H1 (cell line): ENCODE measurements at regions not wholly inside any gene's neighbourhood (a gene's known extent, or its start where the extent isn't known, plus 50 kb on each side); places are given as distances from the start of the nearest gene placed in this dataset.

Experiments used
- CTCF ChIA-PET: fragments of 300-600 bp; sonication (Branson Sonifier 250); formaldehyde crosslinking; loops from one replicate; lab custom pipeline; 2021; ENCODE audit not compliant: partially characterized antibody; lab: Charles Lee
- POLR2A ChIA-PET: fragments of 300-600 bp; sonication (Branson Sonifier 250); formaldehyde crosslinking; loops from one replicate; lab custom pipeline; 2021; ENCODE audit warnings: inconsistent platforms; ENCODE audit not compliant: partially characterized antibody; lab: Charles Lee
- DNase-seq, 2 experiments: peaks; one replicate each; pipeline versions ENCODE4 v3.0.0 to v3.0.0-alpha.2; 2010 to 2022; ENCODE audit warnings: low spot score in 2 of 2, low read depth in 1 of 2, mixed read lengths in 1 of 2
- FAIRE-seq: peaks from 2 replicates; lab custom pipeline; 2011; peaks lifted over from hg19 to GRCh38; lab: Jason Lieb, UNC
- H2AFZ ChIP-seq: 2 replicates; pipeline ENCODE4 v1.8.1; 2012; ENCODE audit warnings: low read length, inconsistent platforms
- H2AK5ac ChIP-seq: 2 replicates; pipeline ENCODE4 v1.6.1; 2013; ENCODE audit warnings: low read depth, low read length
- H2BK120ac ChIP-seq: replicated peaks from 2 replicates; pipeline ENCODE3; 2013; ENCODE audit warnings: low read depth, low read length, inconsistent platforms
- H2BK12ac ChIP-seq: 2 replicates; pipeline ENCODE4 v1.6.1; 2013; ENCODE audit warnings: low read depth, low read length
- H2BK15ac ChIP-seq: 2 replicates; pipeline ENCODE4 v1.6.1; 2013; ENCODE audit warnings: low read length
- H2BK20ac ChIP-seq: 2 replicates; pipeline ENCODE4 v1.6.1; 2013; ENCODE audit warnings: low read length
- H2BK5ac ChIP-seq: 2 replicates; pipeline ENCODE4 v1.6.1; 2013; ENCODE audit warnings: low read depth, low read length
- H3K14ac ChIP-seq: 2 replicates; pipeline ENCODE4 v1.6.1; 2013; ENCODE audit warnings: inconsistent platforms; ENCODE audit not compliant: insufficient read length
- H3K18ac ChIP-seq: 2 replicates; pipeline ENCODE4 v1.6.1; 2013; ENCODE audit warnings: low read length; ENCODE audit errors: extremely low read depth
- H3K23ac ChIP-seq: 2 replicates; pipeline ENCODE4 v1.6.1; 2013; ENCODE audit warnings: inconsistent platforms; ENCODE audit not compliant: insufficient read length
- H3K23me2 ChIP-seq: 2 replicates; pipeline ENCODE4 v1.6.1; 2013; ENCODE audit warnings: low read depth, low read length
- H3K27ac ChIP-seq: 2 replicates; pipeline ENCODE4 v1.6.1; 2011; ENCODE audit warnings: low read depth, low read length, inconsistent platforms
- H3K27me3 ChIP-seq, 4 experiments: replicated peaks in 1 of 4; 1 replicate in 1 of 4; 2 replicates in 3 of 4; pipeline versions ENCODE4 v1.6.1 to v1.8.1; 2011 to 2013; ENCODE audit warnings: low read length in 3 of 4, mild to moderate bottlenecking in 3 of 4, inconsistent platforms in 2 of 4, mixed read lengths in 2 of 4, moderate library complexity in 1 of 4; ENCODE audit not compliant: control insufficient read depth in 3 of 4, insufficient read depth in 3 of 4; ENCODE audit errors: extremely low read depth in 1 of 4
- H3K36me3 ChIP-seq, 4 experiments: 2 replicates each; pipeline versions ENCODE4 v1.6.1 to v1.8.1; 2011 to 2013; ENCODE audit warnings: mild to moderate bottlenecking in 4 of 4, low read length in 3 of 4, moderate library complexity in 2 of 4, control low read depth in 1 of 4, inconsistent platforms in 1 of 4; ENCODE audit not compliant: insufficient read depth in 4 of 4, control insufficient read depth in 2 of 4
- H3K4ac ChIP-seq: replicated peaks from 2 replicates; pipeline ENCODE3; 2013; ENCODE audit warnings: low read length, low read depth, mixed read lengths, inconsistent platforms; ENCODE audit not compliant: insufficient read length
- H3K4me1 ChIP-seq, 4 experiments: replicated peaks in 1 of 4; 1 replicate in 1 of 4; 2 replicates in 3 of 4; pipeline versions ENCODE4 v1.6.1 to v1.8.1; 2011 to 2013; ENCODE audit warnings: low read length in 3 of 4, inconsistent platforms in 2 of 4, mixed read lengths in 1 of 4; ENCODE audit not compliant: insufficient read depth in 4 of 4, control insufficient read depth in 3 of 4
- H3K4me2 ChIP-seq, 2 experiments: 2 replicates each; pipeline versions ENCODE4 v1.6.1 to v1.8.1; 2011 to 2013; ENCODE audit warnings: low read depth in 2 of 2, low read length in 2 of 2, control low read depth in 1 of 2, inconsistent platforms in 1 of 2, mild to moderate bottlenecking in 1 of 2; ENCODE audit not compliant: insufficient read depth in 1 of 2
- H3K4me3 ChIP-seq, 4 experiments: fragments of 200-600, 300-600 bp in 1 of 4; sonication (generic), shearing (Covaris generic), sonication (Bioruptor Twin) in 1 of 4; 2 replicates each; pipeline versions ENCODE4 v1.5.1 to v1.8.1; 2011 to 2016; ENCODE audit warnings: low read length in 4 of 4, low read depth in 3 of 4, control low read depth in 2 of 4, inconsistent platforms in 2 of 4, mild to moderate bottlenecking in 2 of 4, mixed read lengths in 1 of 4, moderate library complexity in 1 of 4; ENCODE audit not compliant: insufficient read depth in 2 of 4; ENCODE audit errors: extremely low read depth in 1 of 4
- H3K56ac ChIP-seq: replicated peaks from 2 replicates; pipeline ENCODE3; 2013; ENCODE audit warnings: low read depth, mild to moderate bottlenecking, mixed read lengths, low read length, inconsistent platforms; ENCODE audit not compliant: insufficient read length
- H3K79me1 ChIP-seq: 2 replicates; pipeline ENCODE4 v1.6.1; 2013; ENCODE audit warnings: low read depth, low read length, control low read depth
- H3K79me2 ChIP-seq, 2 experiments: 2 replicates each; pipeline versions ENCODE4 v1.6.1 to v1.8.1; 2012 to 2013; ENCODE audit warnings: low read length in 2 of 2, mild to moderate bottlenecking in 2 of 2, inconsistent platforms in 1 of 2; ENCODE audit not compliant: insufficient read depth in 2 of 2, control insufficient read depth in 1 of 2
- H3K9ac ChIP-seq, 4 experiments: replicated peaks in 1 of 4; 1 replicate in 1 of 4; 2 replicates in 3 of 4; pipeline versions ENCODE4 v1.6.1 to v1.8.1; 2011 to 2013; ENCODE audit warnings: low read depth in 3 of 4, low read length in 3 of 4, control low read depth in 2 of 4, mild to moderate bottlenecking in 2 of 4, moderate library complexity in 2 of 4, inconsistent platforms in 1 of 4; ENCODE audit errors: extremely low read depth in 1 of 4
- H3K9me3 ChIP-seq, 2 experiments: 2 replicates each; pipeline versions ENCODE4 v1.6.1 to v1.8.1; 2012 to 2013; ENCODE audit warnings: mild to moderate bottlenecking in 2 of 2, moderate library complexity in 2 of 2, control low read depth in 1 of 2, inconsistent platforms in 1 of 2, low read depth in 1 of 2, low read length in 1 of 2, mixed read lengths in 1 of 2; ENCODE audit not compliant: insufficient read depth in 2 of 2
- H4K20me1 ChIP-seq, 2 experiments: replicated peaks in 1 of 2; 2 replicates each; pipeline versions ENCODE3 to v1.8.1; 2011 to 2013; ENCODE audit warnings: inconsistent platforms in 2 of 2, low read length in 2 of 2, mild to moderate bottlenecking in 1 of 2; ENCODE audit not compliant: insufficient read depth in 2 of 2, control insufficient read depth in 1 of 2
- H4K5ac ChIP-seq: 2 replicates; pipeline ENCODE4 v1.6.1; 2013; ENCODE audit warnings: low read length, low read depth, mixed read lengths, inconsistent platforms; ENCODE audit not compliant: insufficient read length
- H4K8ac ChIP-seq: 2 replicates; pipeline ENCODE4 v1.8.0; 2013; ENCODE audit warnings: mild to moderate bottlenecking, moderate library complexity, low read length, inconsistent platforms; ENCODE audit not compliant: insufficient read depth; ENCODE audit errors: extremely low read depth
- H4K91ac ChIP-seq: replicated peaks from 2 replicates; pipeline ENCODE3; 2013; ENCODE audit warnings: low read length, mixed read lengths, inconsistent platforms; ENCODE audit not compliant: insufficient read length
- BACH1 ChIP-seq: IDR thresholded peaks from 2 replicates; pipeline ENCODE4 v1.6.1; 2012; ENCODE audit warnings: low read length, improper control_type of control experiment
- CHD2 ChIP-seq: IDR thresholded peaks from 2 replicates; pipeline ENCODE4 v1.6.1; 2012; ENCODE audit warnings: low read length, improper control_type of control experiment
- FOSL1 ChIP-seq: IDR thresholded peaks from 2 replicates; pipeline ENCODE4 v1.6.1; 2011; ENCODE audit warnings: mild to moderate bottlenecking, low read depth, low read length, moderate library complexity; ENCODE audit not compliant: insufficient read depth
- HDAC6 ChIP-seq: IDR thresholded peaks from one replicate; pipeline ENCODE4 v1.7.1; 2012; ENCODE audit warnings: low read depth, mild to moderate bottlenecking, inconsistent platforms, low read length, moderate library complexity
- JUND ChIP-seq: IDR thresholded peaks from 2 replicates; pipeline ENCODE4 v1.6.1; 2011; ENCODE audit warnings: mild to moderate bottlenecking, improper control_type of control experiment, low read length
- KDM4A ChIP-seq: IDR thresholded peaks from one replicate; pipeline ENCODE4 v1.7.1; 2012; ENCODE audit warnings: low read depth, mild to moderate bottlenecking, moderate library complexity, low read length, inconsistent platforms; ENCODE audit not compliant: severe bottlenecking
- KDM5A ChIP-seq: fragments of 200-600 bp; IDR thresholded peaks from 2 replicates; pipeline ENCODE4 v1.7.1; 2012; ENCODE audit warnings: mild to moderate bottlenecking, low read length, inconsistent platforms, mixed read lengths
- MAX ChIP-seq: IDR thresholded peaks from 2 replicates; pipeline ENCODE4 v1.6.1; 2012; ENCODE audit warnings: inconsistent platforms
- SUZ12 ChIP-seq: fragments of 200-600 bp; sonication (generic); IDR thresholded peaks from 2 replicates; pipeline ENCODE4 v1.6.1; 2012; ENCODE audit warnings: mild to moderate bottlenecking, inconsistent platforms, low read length, moderate library complexity, mixed read lengths
- WGBS, 2 experiments: shearing (Covaris generic) in 1 of 2; methylation state at CpG; one replicate each; pipeline versions ENCODE4 v1.1.6 to v1.1.7; 2013 to 2015; ENCODE audit warnings: low lambda C conversion rate in 2 of 2, mixed read lengths in 2 of 2, inconsistent platforms in 1 of 2, low coverage in 1 of 2, missing lambda C conversion rate in 1 of 2; ENCODE audit not compliant: insufficient replicate concordance in 2 of 2, insufficient coverage in 1 of 2, insufficient read length in 1 of 2; ENCODE audit errors: extremely low coverage in 1 of 2, missing lambda C conversion rate in 1 of 2; 5-methylcytosine and 5-hydroxymethylcytosine counted together

GRCh38 chr2:239512054-239512453, 111.2 kb upstream of the HDAC4 start:
- no peak overlapping the region for H3K14ac ChIP-seq
- no peak overlapping the region for H3K56ac ChIP-seq
- H2BK15ac ChIP-seq = no peak overlapping the region
- no peak overlapping the region for H2BK120ac ChIP-seq
- H4K20me1 ChIP-seq = no peaks in the 10 kb centered on the region
- POLR2A ChIA-PET = no interaction called here
- WGBS, 2 experiments = 93% methylated on average over 9 of the region's 9 CpGs; no CpG with 5 or more reads in 1 of the 2 experiments
- no peak overlapping the region for H3K18ac ChIP-seq
- no peak overlapping the region for H2BK20ac ChIP-seq
- no peak overlapping the region for H2BK5ac ChIP-seq
- H3K27me3 ChIP-seq = no peaks in the 10 kb centered on the region
- FAIRE-seq (no peak), DNase-seq (no peak)
- CTCF ChIA-PET = no interaction called here
- H4K91ac ChIP-seq = no peak overlapping the region
- H3K9ac ChIP-seq = no peak overlapping the region
- H3K27ac ChIP-seq = no peak overlapping the region
- no peaks in the 10 kb centered on the region for H3K9me3 ChIP-seq
- H2AK5ac ChIP-seq = no peak overlapping the region
- no peak overlapping the region for H3K23ac ChIP-seq
- no peak overlapping the region for H3K4ac ChIP-seq
- H3K36me3 ChIP-seq = no peaks in the 10 kb centered on the region
- no peak overlapping the region for H3K4me2 ChIP-seq
- H2BK12ac ChIP-seq = no peak overlapping the region
- H3K79me2 ChIP-seq = no peaks in the 10 kb centered on the region
- H2AFZ ChIP-seq = no peak overlapping the region
- no peaks in the 10 kb centered on the region for H3K79me1 ChIP-seq
- no peak overlapping the region for H4K8ac ChIP-seq
- no peak overlapping the region for H3K4me3 ChIP-seq
- H3K4me1 ChIP-seq = no peaks in the 10 kb centered on the region; a peak in 1 of 7 replicates
- no peaks in the 10 kb centered on the region for H3K23me2 ChIP-seq
- H4K5ac ChIP-seq = no peak overlapping the region
- no peak for TF ChIP-seq SUZ12
- no peak for TF ChIP-seq HDAC6
- TF ChIP-seq KDM4A = no peak
- TF ChIP-seq FOSL1 = no peak
- TF ChIP-seq JUND = no peak
- no peak for TF ChIP-seq MAX
- no peak for TF ChIP-seq CHD2
- no peak for TF ChIP-seq BACH1
- no peak for TF ChIP-seq KDM5A
